ENCODE measurements at regions not wholly inside any gene's neighbourhood (a gene's known extent, or its start where the extent isn't known, plus 50 kb on each side); places are given as distances from the start of the nearest gene placed in this dataset.

GRCh38 chr4:160127211-160127610 is 1024.3 kb downstream of the RAPGEF2 start:
- peaks cover 10% of the 10 kb centered on the region for H3K9me3 Mint-ChIP-seq (ENCODE audit: insufficient read depth)
- no peaks in the 10 kb centered on the region for H3K79me2 ChIP-seq (ENCODE audit: control insufficient read depth, insufficient read depth, low read length)
- H3K27me3 Mint-ChIP-seq, result no peaks in the 10 kb centered on the region
- no peak overlapping the region for H3K27ac Mint-ChIP-seq
- intact Hi-C loops (cut with micrococcal nuclease), result no loop called here
- ATAC-seq (ENCODE audit: low read depth), result no peak
- ChIA-PET CTCF (no interaction called here), POLR2A (no interaction called here)
- no peak overlapping the region for H2AFZ ChIP-seq (ENCODE audit: insufficient read depth, low read depth, low read length, poor library complexity, severe bottlenecking)
- no peak overlapping the region for H3K4me3 ChIP-seq (ENCODE audit: control extremely low read depth in 1 of 5, extremely low read depth in 1 of 5, insufficient read depth in 1 of 5, low read depth in 2 of 5, low read length in 4 of 5)
- H3K9me3 ChIP-seq (ENCODE audit: control extremely low read depth in 1 of 3, control insufficient read depth in 2 of 3, insufficient read depth in 1 of 3, low read length in 2 of 3), result peaks cover 0 to 6% (median 0%) of the 10 kb centered on the region in 3 donors
- no peaks in the 10 kb centered on the region for H3K4me1 ChIP-seq (ENCODE audit: control insufficient read depth in 2 of 2, insufficient read depth in 2 of 2, low read length in 2 of 2)
- no peaks in the 10 kb centered on the region for H3K36me3 ChIP-seq (replicated peaks in 1 of 2; ENCODE audit: control extremely low read depth in 1 of 2, control insufficient read depth in 1 of 2, extremely low read depth in 1 of 2, insufficient read depth in 2 of 2, low read length in 1 of 2)
- H3K9ac ChIP-seq (ENCODE audit: low read length), result no peak overlapping the region
- H4K20me1 ChIP-seq (ENCODE audit: control insufficient read depth, insufficient read depth, low read length, poor library complexity, severe bottlenecking), result no peaks in the 10 kb centered on the region
- no peak overlapping the region for H3K27ac ChIP-seq (ENCODE audit: low read length in 2 of 2)
- no peak for TF ChIP-seq CTCF (IDR thresholded peaks at IDR 0.05)
- no peak for TF ChIP-seq EZH2 (IDR thresholded peaks at IDR 0.05; ENCODE audit: borderline replicate concordance, insufficient read depth, low read depth, low read length, poor library complexity, severe bottlenecking)
- H3K27me3 ChIP-seq (replicated peaks in 1 of 4; ENCODE audit: control extremely low read depth in 1 of 4, control insufficient read depth in 3 of 4, insufficient read depth in 4 of 4, low read length in 3 of 4), result no peaks in the 10 kb centered on the region
- no peak overlapping the region for H3K4me3 Mint-ChIP-seq
- H3K4me1 Mint-ChIP-seq, result no peaks in the 10 kb centered on the region
- DNase-seq, result no peak
- no peak overlapping the region for H3K4me2 ChIP-seq (replicated peaks; ENCODE audit: low read depth, low read length, poor library complexity, severe bottlenecking)

GRCh38 chr4:160129439-160129838 is 1026.6 kb downstream of the RAPGEF2 start:
- peaks cover 0 to 6% (median 1%) of the 10 kb centered on the region in 3 donors for H3K9me3 ChIP-seq (ENCODE audit: control extremely low read depth in 1 of 3, control insufficient read depth in 2 of 3, insufficient read depth in 1 of 3, low read length in 2 of 3)
- Mint-ChIP-seq H3K4me3 (no peak overlapping the region), H3K4me1 (no peaks in the 10 kb centered on the region), H3K9me3 (ENCODE audit: insufficient read depth) (peaks cover 16% of the 10 kb centered on the region), H3K27ac (no peak overlapping the region), H3K27me3 (no peaks in the 10 kb centered on the region)
- no peaks in the 10 kb centered on the region for H3K36me3 ChIP-seq (replicated peaks in 1 of 2; ENCODE audit: control extremely low read depth in 1 of 2, control insufficient read depth in 1 of 2, extremely low read depth in 1 of 2, insufficient read depth in 2 of 2, low read length in 1 of 2)
- ATAC-seq (ENCODE audit: low read depth), result no peak
- TF ChIP-seq EZH2 (IDR thresholded peaks at IDR 0.05; ENCODE audit: borderline replicate concordance, insufficient read depth, low read depth, low read length, poor library complexity, severe bottlenecking) (no peak), CTCF (IDR thresholded peaks at IDR 0.05) (no peak)
- H2AFZ ChIP-seq (ENCODE audit: insufficient read depth, low read depth, low read length, poor library complexity, severe bottlenecking), result no peak overlapping the region
- H4K20me1 ChIP-seq (ENCODE audit: control insufficient read depth, insufficient read depth, low read length, poor library complexity, severe bottlenecking), result no peaks in the 10 kb centered on the region
- 80% methylated on average over 1 of the region's 2 CpGs for WGBS (ENCODE audit: insufficient coverage)
- no peaks in the 10 kb centered on the region for H3K4me1 ChIP-seq (ENCODE audit: control insufficient read depth in 2 of 2, insufficient read depth in 2 of 2, low read length in 2 of 2)
- no peaks in the 10 kb centered on the region for H3K27me3 ChIP-seq (replicated peaks in 1 of 4; ENCODE audit: control extremely low read depth in 1 of 4, control insufficient read depth in 3 of 4, insufficient read depth in 4 of 4, low read length in 3 of 4)
- no peak for DNase-seq
- H3K79me2 ChIP-seq (ENCODE audit: control insufficient read depth, insufficient read depth, low read length), result no peaks in the 10 kb centered on the region
- POLR2A ChIA-PET, result no interaction called here
- no peak overlapping the region for H3K4me2 ChIP-seq (replicated peaks; ENCODE audit: low read depth, low read length, poor library complexity, severe bottlenecking)
- H3K4me3 ChIP-seq (ENCODE audit: control extremely low read depth in 1 of 5, extremely low read depth in 1 of 5, insufficient read depth in 1 of 5, low read depth in 2 of 5, low read length in 4 of 5), result no peak overlapping the region
- CTCF ChIA-PET, result no interaction called here
- H3K27ac ChIP-seq (ENCODE audit: low read length in 2 of 2), result no peak overlapping the region
- intact Hi-C loops (cut with micrococcal nuclease), result no loop called here
- H3K9ac ChIP-seq (ENCODE audit: low read length), result no peak overlapping the region

Data from B cell (primary cell).